ENCODE measurements at regions not wholly inside any gene's neighbourhood (a gene's known extent, or its start where the extent isn't known, plus 50 kb on each side); places are given as distances from the start of the nearest gene placed in this dataset.

DNA sequence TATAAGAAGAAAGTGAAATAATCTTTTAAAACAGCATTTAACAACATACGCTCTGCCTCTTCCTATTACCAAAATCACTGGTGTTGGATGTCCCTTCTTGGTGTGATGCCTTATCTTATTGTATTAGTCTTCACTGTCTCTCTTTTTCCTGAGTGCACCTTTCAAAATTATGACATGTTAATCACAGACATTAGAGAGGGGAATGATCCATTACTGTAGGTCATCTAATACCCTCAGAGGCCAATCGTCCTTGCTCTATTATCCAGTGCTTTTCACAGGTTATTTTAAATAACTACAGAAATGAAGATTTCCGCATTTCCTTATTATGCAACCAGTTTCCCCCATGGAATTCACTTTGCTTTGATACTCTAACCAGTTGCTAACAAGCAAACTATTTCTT, 1292.7 kb downstream of the MAT2B start:
- TF ChIP-seq ZNF217 (IDR thresholded peaks at IDR 0.05): no peak
- TF ChIP-seq, protein P1, sequence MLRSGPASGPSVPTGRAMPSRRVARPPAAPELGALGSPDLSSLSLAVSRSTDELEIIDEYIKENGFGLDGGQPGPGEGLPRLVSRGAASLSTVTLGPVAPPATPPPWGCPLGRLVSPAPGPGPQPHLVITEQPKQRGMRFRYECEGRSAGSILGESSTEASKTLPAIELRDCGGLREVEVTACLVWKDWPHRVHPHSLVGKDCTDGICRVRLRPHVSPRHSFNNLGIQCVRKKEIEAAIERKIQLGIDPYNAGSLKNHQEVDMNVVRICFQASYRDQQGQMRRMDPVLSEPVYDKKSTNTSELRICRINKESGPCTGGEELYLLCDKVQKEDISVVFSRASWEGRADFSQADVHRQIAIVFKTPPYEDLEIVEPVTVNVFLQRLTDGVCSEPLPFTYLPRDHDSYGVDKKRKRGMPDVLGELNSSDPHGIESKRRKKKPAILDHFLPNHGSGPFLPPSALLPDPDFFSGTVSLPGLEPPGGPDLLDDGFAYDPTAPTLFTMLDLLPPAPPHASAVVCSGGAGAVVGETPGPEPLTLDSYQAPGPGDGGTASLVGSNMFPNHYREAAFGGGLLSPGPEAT (IDR thresholded peaks at IDR 0.05; ENCODE audit: low read depth): no peak
- TF ChIP-seq HDGF (IDR thresholded peaks at IDR 0.05): no peak
- no peak for TF ChIP-seq CREM (IDR thresholded peaks at IDR 0.05; ENCODE audit: low read depth)
- TF ChIP-seq SMAD5 (IDR thresholded peaks at IDR 0.05; ENCODE audit: low read depth): no peak
- TF ChIP-seq EED (IDR thresholded peaks at IDR 0.05; ENCODE audit: low read depth): no peak
- TF ChIP-seq TARDBP (IDR thresholded peaks at IDR 0.05; ENCODE audit: borderline replicate concordance): no peak
- TF ChIP-seq GATAD2B (conservative IDR thresholded peaks at IDR 0.05; ENCODE audit: low read depth): no peak
- no peak for TF ChIP-seq RB1 (IDR thresholded peaks at IDR 0.05; ENCODE audit: borderline replicate concordance)
- TF ChIP-seq SMC3 (IDR thresholded peaks at IDR 0.05; ENCODE audit: borderline replicate concordance, low read length): no peak
- TF ChIP-seq TCF12 (IDR thresholded peaks at IDR 0.05; ENCODE audit: low read depth, low read length): no peak
- no peak for TF ChIP-seq LARP7 (IDR thresholded peaks at IDR 0.05)
- TF ChIP-seq, protein P2, sequence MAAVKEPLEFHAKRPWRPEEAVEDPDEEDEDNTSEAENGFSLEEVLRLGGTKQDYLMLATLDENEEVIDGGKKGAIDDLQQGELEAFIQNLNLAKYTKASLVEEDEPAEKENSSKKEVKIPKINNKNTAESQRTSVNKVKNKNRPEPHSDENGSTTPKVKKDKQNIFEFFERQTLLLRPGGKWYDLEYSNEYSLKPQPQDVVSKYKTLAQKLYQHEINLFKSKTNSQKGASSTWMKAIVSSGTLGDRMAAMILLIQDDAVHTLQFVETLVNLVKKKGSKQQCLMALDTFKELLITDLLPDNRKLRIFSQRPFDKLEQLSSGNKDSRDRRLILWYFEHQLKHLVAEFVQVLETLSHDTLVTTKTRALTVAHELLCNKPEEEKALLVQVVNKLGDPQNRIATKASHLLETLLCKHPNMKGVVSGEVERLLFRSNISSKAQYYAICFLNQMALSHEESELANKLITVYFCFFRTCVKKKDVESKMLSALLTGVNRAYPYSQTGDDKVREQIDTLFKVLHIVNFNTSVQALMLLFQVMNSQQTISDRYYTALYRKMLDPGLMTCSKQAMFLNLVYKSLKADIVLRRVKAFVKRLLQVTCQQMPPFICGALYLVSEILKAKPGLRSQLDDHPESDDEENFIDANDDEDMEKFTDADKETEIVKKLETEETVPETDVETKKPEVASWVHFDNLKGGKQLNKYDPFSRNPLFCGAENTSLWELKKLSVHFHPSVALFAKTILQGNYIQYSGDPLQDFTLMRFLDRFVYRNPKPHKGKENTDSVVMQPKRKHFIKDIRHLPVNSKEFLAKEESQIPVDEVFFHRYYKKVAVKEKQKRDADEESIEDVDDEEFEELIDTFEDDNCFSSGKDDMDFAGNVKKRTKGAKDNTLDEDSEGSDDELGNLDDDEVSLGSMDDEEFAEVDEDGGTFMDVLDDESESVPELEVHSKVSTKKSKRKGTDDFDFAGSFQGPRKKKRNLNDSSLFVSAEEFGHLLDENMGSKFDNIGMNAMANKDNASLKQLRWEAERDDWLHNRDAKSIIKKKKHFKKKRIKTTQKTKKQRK (IDR thresholded peaks at IDR 0.05; ENCODE audit: low read depth, low read length): no peak
- TF ChIP-seq RCOR1 (conservative IDR thresholded peaks at IDR 0.05; ENCODE audit: low read depth, low read length): no peak
- no peak for TF ChIP-seq YBX1 (IDR thresholded peaks at IDR 0.05)
- H3K4me3 ChIP-seq: no peak overlapping the region
- ChIA-PET POLR2A (interaction anchor here (0.6 to 1.5 kb wide), 2 partner anchors 11 to 12 kb away, joined by 3 read pairs; no protein-coding TSS in a partner anchor), CTCF (no interaction called here), RAD21 (ENCODE audit: unreplicated experiment) (no interaction called here), SMC1A (ENCODE audit: uncharacterized antibody, unreplicated experiment) (interaction anchor here (1.5 kb wide), 1 partner anchor 52 kb away, joined by 3 read pairs; no protein-coding TSS in a partner anchor)
- ATAC-seq: no peak
- intact Hi-C loops (cut with micrococcal nuclease; ENCODE audit: unreplicated experiment) (no loop called here), in situ Hi-C loops (cut with MboI) (no loop called here)
- no peak overlapping the region for H3K9ac ChIP-seq (ENCODE audit: control insufficient read depth, insufficient read depth, low read length)
- H3K36me3 ChIP-seq (ENCODE audit: control insufficient read depth in 2 of 2, insufficient read depth in 2 of 2, low read length in 1 of 2): no peaks in the 10 kb centered on the region
- whole genome bisulfite sequencing (ENCODE audit: insufficient coverage, insufficient replicate concordance, low lambda C conversion rate, missing lambda C conversion rate): 25% methylated on average over 3 of the region's 3 CpGs
- H3K4me2 ChIP-seq (ENCODE audit: control insufficient read depth, insufficient read depth): no peak overlapping the region
- DNase-seq (ENCODE audit: low read depth, low spot score): no peak
- BruUV-seq (replicated peaks): no TSS peak
- no peak overlapping the region for H2AFZ ChIP-seq (ENCODE audit: control insufficient read depth, low read depth, low read length)
- H4K20me1 ChIP-seq (ENCODE audit: control insufficient read depth, insufficient read depth): no peaks in the 10 kb centered on the region
- no peaks in the 10 kb centered on the region for H3K4me1 ChIP-seq (ENCODE audit: control insufficient read depth, insufficient read depth, low read length)
- no peak for FAIRE-seq
- no peaks in the 10 kb centered on the region; the same call in 2 of the 3 replicates for H3K9me3 ChIP-seq (replicated peaks; ENCODE audit: control insufficient read depth, insufficient read depth, low read length)
- H3K27me3 ChIP-seq (replicated peaks in 1 of 2; ENCODE audit: control insufficient read depth in 2 of 2, insufficient read depth in 2 of 2, low read length in 1 of 2): no peaks in the 10 kb centered on the region
- no peak overlapping the region for H3K27ac ChIP-seq (ENCODE audit: control insufficient read depth, insufficient read depth)
- H3K79me2 ChIP-seq (ENCODE audit: control insufficient read depth, insufficient read depth, low read length): no peaks in the 10 kb centered on the region

Data from GM12878 (cell line).